Suppressor macrophage treated with lipopolysaccharide for 4 hours (primary cell): ENCODE measurements at regions not wholly inside any gene's neighbourhood (a gene's known extent, or its start where the extent isn't known, plus 50 kb on each side); places are given as distances from the start of the nearest gene placed in this dataset.
"Not testable (repeated sequence)": the region's sequence is repeated elsewhere in the genome, so short reads cannot be mapped to it uniquely, and the experiment has no call there.

Experiments used
- DNase-seq: peaks from one replicate; pipeline ENCODE4 v3.0.0-alpha.2; 2020

DNA sequence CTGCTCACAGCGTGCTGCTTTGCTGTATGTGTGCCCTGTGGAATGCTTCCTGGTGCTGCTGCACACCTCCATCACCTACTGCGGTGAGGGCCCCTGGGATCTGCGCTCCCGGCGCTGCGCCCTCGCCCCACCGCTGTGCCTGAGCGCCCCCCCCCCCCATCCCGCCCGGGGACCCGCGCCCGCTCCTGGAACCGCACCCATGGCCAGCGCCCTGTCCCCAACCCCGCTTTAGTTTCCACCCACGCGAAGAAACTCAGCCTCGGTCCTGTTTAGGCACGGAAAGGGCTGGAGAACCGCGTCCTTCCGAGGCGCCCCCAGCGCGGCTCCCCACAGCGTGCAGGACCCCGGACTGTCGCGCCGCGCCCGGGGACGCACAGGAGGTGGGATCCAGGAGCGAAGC lies 265.5 kb downstream of the POTEB3 start:
- not testable (repeated sequence) for DNase-seq

DNA sequence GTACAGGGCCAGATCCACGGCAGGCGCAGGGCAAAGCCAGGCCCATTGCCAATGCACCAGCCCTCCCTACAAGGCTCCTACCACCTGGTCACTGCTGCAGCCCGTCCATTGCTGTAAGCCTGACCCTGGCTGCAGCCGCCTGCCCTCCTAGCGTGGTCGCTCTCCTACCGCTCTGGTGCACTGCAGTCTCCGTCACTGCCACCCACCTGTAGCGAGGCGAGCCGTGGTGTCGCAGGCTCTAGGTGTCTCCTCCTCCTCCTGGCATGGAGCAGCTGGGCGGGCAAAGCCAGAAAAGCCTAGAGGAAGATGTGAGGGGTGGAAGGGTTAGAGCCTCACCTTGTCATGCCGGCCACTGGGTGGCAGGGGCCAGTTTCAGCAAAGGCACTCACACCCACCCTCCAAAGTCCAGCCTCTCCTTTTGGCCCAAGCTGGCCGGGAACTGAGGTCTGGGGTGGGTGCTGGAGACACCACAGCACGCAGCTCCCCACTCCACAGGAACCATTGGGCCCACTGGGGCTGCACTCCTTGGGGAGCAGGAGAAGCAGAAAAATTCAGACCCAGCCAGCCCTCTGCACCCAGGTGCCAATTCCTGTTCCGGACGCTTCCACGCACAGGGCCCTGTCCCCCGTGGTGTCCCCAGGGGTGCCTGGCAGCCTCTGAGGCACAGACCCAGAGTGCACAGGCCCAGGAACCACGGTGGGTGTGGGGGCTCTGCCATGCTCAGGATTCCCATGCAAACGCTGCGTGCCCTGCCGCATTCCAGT lies 285.3 kb upstream of the POTEB2 start:
- DNase-seq = not testable (repeated sequence)

DNA sequence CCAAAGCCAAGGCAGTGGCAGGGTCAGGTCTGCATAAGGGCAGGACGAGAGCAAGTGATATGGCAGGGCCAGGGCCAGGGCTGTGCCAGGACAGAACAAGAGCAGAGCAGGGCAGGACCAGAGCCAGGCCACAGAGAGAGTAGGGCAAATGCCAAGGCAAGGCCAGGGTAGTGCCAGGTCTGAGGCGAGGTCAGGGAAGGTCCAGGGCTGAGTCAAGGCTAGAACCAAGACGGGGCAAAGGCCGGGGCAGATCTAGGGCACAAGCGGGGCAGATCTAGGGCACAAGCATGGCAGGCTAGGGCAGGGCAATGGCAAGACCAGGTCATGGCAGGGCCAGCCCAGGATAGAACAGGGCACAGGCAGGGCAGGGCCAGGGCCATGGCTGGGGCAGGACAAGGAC lies 282.0 kb upstream of the POTEB2 start:
- not testable (repeated sequence) for DNase-seq

DNA sequence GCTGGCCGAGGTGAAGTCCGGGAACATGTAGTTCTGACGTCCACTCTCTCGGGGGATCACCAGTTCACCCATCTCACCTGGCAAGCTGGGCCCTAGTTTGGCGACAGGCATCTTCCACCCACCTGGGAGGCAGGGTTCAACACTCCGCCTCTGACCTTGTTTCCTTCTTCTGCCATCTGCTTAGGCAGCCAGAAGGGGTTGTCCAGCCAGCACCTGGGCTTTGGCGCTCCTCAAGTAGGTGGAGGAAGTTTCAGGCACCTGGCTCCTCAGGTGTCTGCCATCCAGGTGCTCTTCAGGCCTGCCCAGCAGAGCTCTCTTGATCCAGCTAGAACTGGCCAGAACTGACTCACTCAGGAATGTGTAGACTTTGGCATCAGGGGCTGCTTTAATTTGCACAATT lies 267.8 kb upstream of the POTEB2 start:
- DNase-seq = not testable (repeated sequence)

DNA sequence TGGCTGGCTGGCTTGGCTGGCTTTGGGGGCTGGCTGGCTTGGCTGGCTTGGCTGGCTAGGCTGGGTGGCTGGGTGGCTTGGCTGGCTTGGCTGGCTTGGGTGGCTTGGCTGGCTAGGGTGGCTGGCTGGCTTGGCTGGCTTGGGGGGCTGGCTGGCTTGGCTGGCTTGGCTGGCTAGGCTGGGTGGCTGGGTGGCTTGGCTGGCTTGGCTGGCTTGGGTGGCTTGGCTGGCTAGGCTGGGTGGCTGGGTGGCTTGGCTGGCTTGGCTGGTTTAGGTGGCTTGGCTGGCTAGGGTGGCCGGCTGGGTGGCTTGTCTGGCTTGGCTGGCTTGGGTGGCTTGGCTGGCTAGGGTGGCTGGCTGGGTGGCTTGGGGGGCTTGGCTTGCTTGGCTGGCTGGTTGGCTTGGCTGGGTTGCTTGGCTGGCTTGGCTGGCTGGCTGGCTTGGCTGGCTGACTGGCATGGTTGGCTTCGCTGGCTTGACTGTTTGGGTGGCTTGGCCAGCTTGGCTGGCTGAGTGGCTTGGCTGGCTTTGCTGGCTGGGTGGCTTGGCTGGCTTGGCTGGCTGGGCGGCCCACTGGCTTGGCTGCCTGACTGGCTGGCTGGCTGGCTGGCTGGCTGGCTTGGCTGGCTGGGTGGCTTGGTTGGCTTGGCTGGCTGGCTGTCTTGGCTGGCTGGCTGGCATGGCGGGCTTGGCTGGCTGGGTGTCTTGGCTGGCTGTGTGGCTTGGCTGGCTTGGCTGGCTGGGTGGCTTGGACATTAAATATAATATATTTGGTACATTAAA lies 246.3 kb upstream of the POTEB2 start:
- DNase-seq = not testable (repeated sequence)

DNA sequence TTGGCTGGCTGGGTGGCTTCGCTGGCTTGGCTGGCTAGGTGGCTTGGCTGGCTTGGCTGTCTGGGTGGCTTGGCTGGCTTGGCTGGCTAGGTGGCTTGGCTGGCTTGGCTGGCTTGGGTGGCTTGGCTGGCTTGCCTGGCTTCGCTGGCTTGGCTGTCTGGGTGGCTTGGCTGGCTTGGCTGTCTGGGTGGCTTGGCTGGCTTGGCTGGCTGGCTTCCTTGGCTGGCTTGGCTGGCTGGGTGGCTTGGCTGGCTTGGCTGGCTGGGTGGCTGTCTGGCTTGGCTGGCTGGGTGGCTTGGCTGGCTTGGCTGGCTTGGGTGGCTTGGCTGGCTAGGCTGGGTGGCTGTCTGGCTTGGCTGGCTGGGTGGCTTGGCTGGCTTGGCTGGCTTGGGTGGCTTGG lies 245.7 kb upstream of the POTEB2 start:
- peak; percentile 0 for DNase-seq

DNA sequence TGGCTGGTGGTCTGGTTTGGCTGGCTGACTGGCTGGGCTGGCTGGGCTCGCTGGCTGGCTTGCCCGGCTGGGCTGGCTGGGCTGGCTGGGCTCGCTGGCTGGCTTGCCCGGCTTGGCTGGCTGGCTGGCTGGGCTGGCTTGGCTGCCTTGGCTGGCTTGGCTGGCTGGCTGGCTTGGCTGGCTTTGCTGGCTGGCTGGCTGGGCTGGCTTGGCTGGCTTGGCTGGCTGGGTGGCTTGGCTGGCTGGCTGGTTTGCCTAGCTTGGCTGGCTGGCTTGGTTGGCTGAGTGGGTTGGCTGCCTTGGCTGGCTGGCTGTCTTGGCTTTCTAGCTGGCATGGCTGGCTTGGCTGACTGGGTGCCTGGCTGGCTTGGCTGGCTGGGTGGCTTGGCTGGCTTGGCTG lies 245.1 kb upstream of the POTEB2 start:
- DNase-seq = not testable (repeated sequence)

DNA sequence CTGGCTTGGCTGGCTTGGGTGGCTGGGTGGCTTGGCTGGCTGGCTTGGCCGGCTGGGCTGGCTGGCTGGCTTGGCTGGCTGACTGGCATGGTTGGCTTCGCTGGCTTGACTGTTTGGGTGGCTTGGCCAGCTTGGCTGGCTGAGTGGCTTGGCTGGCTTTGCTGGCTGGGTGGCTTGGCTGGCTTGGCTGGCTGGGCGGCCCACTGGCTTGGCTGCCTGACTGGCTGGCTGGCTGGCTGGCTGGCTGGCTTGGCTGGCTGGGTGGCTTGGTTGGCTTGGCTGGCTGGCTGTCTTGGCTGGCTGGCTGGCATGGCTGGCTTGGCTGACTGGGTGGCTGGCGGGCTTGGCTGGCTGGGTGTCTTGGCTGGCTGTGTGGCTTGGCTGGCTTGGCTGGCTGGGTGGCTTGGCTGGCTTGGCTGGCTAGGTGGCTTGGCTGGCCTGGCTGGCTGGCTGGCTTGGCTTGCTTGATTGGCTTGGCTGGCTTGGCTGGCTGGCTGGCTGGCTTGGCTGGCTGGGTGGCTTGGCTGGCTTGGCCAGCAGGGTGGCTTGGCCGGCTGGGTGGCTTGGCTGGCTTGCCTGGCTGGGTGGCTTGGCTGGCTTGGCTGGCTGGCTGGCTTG lies 244.2 kb upstream of the POTEB2 start:
- not testable (repeated sequence) for DNase-seq

DNA sequence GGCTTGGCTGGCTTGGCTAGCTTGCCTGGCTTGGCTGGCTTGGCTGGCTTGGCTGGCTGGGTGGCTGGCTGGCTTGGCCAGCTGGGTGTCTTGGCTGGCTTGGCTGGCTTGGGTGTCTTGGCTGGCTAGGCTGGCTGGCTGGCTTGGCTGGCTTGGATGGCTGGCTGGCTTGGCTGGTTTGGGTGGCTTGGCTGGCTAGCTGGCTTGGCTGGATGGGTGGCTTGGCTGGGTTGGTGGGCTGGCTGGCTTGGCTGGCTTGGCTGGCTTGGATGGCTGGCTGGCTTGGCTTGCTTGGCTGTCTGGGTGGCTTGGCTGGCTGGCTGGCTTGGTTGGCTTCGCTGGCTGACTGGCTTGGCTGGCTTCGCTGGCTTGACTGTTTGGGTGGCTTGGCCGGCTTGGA lies 242.3 kb upstream of the POTEB2 start:
- DNase-seq = not testable (repeated sequence)

DNA sequence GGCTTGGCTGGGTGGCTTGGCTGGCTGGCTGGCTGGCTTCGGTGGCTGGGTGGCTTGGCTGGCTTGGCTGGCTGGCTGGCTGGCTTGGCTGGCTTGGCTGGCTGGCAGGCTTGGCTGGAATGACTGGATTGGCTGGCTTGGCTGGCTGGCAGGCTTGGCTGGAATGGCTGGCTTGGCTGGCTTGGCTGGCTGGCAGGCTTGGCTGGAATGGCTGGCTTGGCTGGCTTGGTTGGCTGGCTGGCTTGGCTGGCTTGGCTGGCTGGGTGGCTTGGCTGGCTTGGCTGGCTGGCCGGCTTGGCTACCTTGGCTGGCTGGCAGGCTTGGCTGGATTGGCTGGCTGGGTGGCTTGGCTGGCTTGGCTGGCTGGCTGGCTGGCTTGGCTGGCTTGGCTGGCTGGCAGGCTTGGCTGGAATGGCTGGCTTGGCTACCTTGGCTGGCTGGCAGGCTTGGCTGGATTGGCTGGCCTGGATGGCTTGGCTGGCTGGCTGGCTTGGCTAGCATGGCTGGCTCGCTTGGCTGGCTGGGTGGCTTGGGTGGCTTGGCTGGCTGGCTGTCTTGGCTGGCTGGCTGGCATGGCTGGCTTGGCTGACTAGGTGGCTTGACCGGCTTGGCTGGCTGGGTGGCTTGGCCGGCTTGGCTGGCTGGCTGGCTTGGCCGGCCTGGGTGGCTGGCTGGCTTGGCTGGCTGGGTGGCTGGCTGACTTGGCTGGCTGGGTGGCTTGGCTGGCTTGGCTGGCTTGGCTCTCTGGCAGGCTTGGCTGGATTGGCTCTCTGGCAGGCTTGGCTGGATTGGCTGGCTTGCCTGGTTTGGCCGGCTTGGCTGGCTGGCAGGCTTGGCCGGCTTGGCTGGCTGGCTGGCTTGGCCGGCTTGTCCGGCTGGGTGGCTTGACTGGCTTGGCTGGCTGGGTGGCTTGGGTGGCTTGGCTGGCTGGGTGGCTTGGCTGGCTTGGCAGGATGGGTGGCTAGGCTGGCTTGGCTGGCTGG lies 241.6 kb upstream of the POTEB2 start:
- not testable (repeated sequence) for DNase-seq

DNA sequence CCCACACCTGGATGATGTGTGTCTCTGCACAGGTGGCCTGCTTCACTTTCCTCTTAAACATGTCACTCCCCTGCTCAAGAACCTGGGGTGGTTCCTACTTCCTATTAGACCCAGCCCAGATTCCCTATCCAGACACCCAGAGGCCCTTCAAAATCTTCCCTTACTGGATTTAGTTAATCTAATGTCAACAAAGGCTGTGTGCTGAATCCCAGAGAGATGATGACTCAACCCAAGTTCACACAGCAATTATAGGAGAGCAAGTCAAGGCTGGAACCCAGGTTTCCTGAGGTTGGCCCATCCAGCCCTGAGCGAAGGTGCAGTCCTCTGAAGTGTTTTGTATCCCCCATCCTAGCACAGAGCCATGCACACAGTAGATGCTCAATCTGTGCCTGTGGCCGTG lies 230.5 kb upstream of the POTEB2 start:
- not testable (repeated sequence) for DNase-seq

DNA sequence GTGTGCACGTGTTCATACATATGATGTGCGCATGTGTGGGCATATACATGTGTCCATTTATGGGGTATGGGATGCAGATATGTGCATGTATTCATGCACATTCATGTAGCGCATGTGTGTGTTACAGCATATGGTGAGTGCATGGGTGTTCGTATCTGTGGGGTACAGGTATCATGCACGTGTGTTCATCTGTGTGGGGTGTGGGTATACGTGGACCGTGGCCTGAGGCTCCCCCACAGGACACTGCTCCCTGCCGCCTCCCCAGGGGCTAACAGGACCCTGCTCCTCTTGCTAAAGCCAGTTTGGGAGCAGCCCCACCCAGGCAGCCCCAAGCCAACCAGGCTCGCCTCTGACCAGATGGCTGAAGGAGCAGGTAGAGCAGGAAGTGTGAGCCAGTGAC lies 213.4 kb upstream of the POTEB2 start:
- DNase-seq = not testable (repeated sequence)

DNA sequence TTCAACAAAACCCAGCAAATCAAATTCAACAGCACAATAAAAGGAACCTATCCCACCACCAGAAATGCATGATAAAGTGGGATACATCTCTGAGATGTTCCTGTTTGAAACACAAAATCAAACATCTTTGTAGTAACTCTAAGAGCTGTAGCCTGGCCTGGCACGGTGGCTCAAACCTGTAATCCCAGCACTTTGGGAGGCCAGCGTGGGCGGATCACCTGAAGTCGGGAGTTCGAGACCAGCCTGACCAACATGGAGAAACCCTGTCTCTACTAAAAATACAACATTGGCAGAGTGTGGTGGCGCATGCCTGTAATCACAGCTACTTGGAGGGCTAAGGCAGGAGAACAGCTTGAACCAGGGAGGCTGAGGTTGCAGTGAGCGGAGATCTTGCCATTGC lies 202.8 kb upstream of the POTEB2 start:
- DNase-seq = not testable (repeated sequence)

DNA sequence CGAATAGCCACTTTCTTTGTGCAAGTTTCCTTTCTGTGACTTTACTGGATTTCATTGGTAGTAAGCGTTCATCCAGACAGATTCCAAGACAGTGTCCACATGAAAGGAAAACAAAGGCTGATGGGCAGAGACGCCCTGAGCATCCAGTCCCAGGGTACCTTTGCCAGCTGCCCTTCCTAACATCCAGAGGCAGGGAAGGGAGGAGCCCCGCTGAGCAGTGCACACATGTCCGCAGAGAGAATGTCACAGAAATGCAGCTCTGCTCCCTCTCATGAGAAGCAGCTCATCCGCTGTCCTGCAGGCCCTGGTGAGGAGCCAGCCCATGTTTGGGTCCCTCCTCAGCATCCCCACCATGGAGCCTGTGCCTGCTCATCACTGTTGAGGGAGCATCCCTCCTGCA lies 197.4 kb upstream of the POTEB2 start:
- DNase-seq = not testable (repeated sequence)

DNA sequence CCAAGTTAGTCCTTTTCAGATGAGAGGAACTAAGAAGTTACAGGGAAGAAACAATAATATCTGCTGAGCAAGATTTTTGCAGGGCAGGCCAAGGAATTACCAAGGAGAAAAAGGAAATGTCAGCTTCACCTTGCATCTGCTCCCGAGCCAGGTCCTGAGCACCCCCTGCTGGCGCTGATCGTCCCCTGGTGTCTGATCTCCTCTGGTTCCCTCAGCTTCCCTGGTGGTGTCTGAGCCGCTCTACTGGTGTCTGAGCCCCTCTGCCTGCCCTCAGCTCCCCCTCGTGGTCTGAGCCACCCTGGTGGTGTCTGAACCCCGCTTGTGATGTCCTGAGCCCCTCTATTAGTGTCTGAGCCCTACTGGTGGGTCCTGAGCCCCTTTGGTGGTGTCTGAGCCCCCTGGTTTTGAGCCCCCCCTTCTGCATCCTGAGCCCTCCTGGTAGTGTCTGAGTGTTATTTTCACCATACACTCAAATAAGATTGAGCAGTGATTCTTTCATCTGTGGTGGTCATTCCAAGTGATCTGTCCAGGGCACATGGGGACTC lies 196.6 kb upstream of the POTEB2 start:
- peak; percentile 0 for DNase-seq

DNA sequence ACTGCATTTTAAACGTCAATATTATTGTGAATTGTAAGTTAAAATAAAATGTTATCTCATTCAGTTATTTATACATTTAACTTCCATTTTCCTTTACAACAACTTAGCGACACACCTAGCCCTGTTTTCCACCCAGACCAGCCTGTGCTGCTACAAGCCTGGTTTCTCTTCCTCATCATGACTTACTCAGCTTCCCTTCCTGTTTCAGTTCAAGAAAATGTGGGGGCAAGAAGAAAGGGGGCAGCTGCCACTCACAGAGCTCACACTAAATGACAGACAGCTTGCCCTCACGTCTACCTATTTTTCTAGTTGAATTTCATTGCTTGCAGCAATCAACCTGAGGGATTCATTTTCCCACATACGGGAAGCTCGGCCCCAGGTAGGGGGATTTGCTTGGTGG lies 185.8 kb upstream of the POTEB2 start:
- not testable (repeated sequence) for DNase-seq

DNA sequence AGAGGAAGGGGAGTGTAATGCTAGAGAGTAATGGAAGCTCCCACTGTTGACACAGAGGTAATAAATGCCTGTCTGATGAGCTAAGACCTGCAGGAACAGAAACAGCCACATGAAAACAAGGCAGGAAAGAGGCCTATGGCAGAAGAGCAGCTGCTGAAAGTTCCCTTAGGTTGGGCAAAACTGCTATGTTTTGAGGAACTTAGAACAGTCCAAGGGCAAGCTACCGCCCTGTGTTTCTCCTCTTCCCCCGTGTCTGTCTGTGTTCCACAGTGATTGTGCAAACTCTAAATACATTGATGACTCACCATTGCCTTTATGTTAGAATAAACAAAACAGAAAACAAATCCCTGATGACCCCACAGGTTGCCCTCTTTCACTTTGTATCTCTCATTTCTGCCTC lies 165.6 kb upstream of the POTEB2 start:
- not testable (repeated sequence) for DNase-seq

DNA sequence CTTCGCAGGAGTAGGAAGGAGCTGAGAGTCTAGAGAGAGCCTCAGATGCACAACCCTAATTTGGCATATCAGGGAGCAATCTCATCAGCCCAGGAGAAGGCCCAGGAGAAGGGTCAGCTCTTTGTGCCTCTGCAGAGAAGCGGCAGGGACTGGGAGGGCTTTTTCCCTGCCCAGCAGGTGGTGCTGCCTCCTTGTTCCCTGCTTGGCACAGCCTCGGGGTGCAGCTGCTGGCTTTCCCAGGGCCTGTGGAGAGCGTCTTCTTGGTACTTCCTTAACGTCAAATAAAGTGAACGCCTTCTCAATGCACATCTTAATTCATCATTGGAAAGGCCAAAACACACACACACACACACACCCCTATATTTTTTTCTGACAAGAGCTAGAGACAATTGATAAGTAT lies 162.9 kb upstream of the POTEB2 start:
- DNase-seq = not testable (repeated sequence)

DNA sequence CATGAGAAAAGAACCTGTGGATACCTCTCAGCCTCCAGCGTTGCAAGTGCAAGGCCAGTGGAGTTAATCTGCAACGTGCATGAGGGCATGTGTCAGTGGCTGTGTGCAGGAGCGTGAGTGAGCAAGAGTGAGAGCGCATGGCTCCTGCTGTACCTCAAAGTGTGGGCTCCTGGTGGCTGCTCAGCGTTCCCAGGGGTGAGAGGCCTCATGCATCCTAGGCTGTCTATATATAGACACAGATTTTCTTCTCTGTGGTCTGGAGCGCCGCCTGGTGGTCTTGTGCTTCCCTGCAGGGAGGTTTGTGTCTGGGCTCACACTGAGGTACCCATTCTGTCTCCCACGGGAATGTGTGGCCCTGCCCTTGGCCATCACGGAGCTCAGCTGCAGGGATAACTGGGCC lies 161.8 kb upstream of the POTEB2 start:
- not testable (repeated sequence) for DNase-seq

DNA sequence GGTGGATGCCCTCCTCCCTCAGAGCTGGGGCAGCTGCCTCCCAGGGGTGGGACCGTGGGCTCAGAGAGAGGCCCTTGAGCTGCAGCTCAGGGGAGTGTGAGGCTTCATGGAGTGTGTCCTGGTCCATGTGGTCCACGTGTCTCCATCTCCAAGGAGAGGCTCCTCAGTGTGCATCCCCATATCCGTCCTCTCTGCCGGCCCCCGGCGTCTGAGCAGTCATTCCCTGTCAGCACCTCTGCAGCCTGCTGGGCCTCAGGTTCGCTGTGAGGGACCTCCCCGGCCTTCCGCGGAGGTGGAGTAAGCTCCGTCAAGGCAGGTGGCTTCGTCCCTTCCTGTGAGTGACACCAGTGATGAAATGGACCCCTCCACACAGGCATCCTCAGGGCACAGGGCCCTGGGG lies 160.7 kb upstream of the POTEB2 start:
- not testable (repeated sequence) for DNase-seq

DNA sequence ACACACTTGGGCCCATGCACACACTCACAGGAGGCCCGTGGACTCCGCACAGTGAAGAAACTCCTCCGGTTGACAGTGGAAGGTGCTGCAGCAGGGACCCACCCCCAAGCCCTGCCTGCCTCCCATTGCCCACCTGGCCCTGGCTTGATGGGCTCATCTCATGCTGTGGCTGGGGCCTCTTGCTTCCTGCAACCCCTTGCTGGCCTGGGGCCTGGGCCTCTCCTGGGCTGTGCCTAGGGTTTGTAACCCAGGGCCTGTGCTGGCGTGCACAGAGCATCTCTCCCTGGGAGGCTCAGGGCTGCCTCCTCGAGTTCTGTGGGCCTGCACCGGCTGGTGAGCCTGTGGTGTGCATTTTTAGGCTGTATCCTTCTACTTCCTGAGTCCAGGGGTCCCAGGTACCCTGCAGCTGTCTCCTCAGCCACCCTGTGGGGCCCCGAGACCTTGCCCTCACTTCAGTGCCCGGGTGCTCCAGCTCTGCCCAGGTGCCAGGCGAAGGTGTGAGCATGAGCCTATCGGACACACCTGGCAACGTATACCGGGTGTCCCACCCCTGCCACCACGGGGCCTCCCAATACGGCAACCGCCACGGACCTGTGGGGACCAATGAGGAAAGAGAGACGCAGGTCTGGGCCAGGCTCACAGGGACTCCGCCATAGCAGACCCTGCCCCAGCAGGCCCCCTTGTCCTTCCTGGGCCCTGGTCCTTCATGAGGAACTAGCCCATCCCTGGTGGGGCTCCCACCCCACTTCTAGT lies 158.3 kb upstream of the POTEB2 start:
- DNase-seq = not testable (repeated sequence)
